ENCODE measurements at regions not wholly inside any gene's neighbourhood (a gene's known extent, or its start where the extent isn't known, plus 50 kb on each side); places are given as distances from the start of the nearest gene placed in this dataset.

- TF ChIP-seq CTCF (IDR thresholded peaks at IDR 0.05) (no peak), POLR2AphosphoS5 (IDR thresholded peaks at IDR 0.05) (no peak), POLR2A (IDR thresholded peaks at IDR 0.05) (no peak)
These were observed 120.6 kb upstream of the KCNJ16 start for GRCh38 chr17:69954241-69954925.

Measured in breast epithelium (tissue), 3 donors.